ENCODE measurements at regions not wholly inside any gene's neighbourhood (a gene's known extent, or its start where the extent isn't known, plus 50 kb on each side); places are given as distances from the start of the nearest gene placed in this dataset.
"Not testable (repeated sequence)": the region's sequence is repeated elsewhere in the genome, so short reads cannot be mapped to it uniquely, and the experiment has no call there.

- intact Hi-C loops (cut with micrococcal nuclease): no loop called here
- H3K36me3 Mint-ChIP-seq (ENCODE audit: low read depth): no peaks in the 10 kb centered on the region
- DNase-seq: no peak
- ChIA-PET POLR2A (no interaction called here), CTCF (no interaction called here)
- ATAC-seq (ENCODE audit: low read depth): no peak
- H3K9me3 Mint-ChIP-seq: no peaks in the 10 kb centered on the region
- no peak overlapping the region for H3K27ac Mint-ChIP-seq
- no peak for TF ChIP-seq CTCF (IDR thresholded peaks at IDR 0.05)
- H3K27me3 Mint-ChIP-seq: no peaks in the 10 kb centered on the region
- H3K4me3 Mint-ChIP-seq: no peak overlapping the region
- H3K4me1 Mint-ChIP-seq: no peaks in the 10 kb centered on the region
Observed at GRCh38 chr16:61131447-61131846, 904.8 kb downstream of the CDH8 start.

- ChIA-PET CTCF (no interaction called here), POLR2A (no interaction called here)
- DNase-seq (no peak), ATAC-seq (ENCODE audit: low read depth) (no peak)
- intact Hi-C loops (cut with micrococcal nuclease): no loop called here
- Mint-ChIP-seq H3K27me3 (no peaks in the 10 kb centered on the region), H3K9me3 (no peaks in the 10 kb centered on the region), H3K4me3 (no peak overlapping the region), H3K36me3 (ENCODE audit: low read depth) (no peaks in the 10 kb centered on the region), H3K27ac (no peak overlapping the region), H3K4me1 (no peaks in the 10 kb centered on the region)
- TF ChIP-seq CTCF (IDR thresholded peaks at IDR 0.05): no peak
Observed at GRCh38 chr16:61128545-61129323, 907.5 kb downstream of the CDH8 start.

GRCh38 chr16:61105544-61105943, 930.7 kb downstream of the CDH8 start:
- Mint-ChIP-seq H3K27ac (no peak overlapping the region), H3K27me3 (no peaks in the 10 kb centered on the region), H3K9me3 (peaks cover 4% of the 10 kb centered on the region), H3K4me1 (no peaks in the 10 kb centered on the region), H3K36me3 (ENCODE audit: low read depth) (no peaks in the 10 kb centered on the region), H3K4me3 (no peak overlapping the region)
- ChIA-PET POLR2A (no interaction called here), CTCF (no interaction called here)
- TF ChIP-seq CTCF (IDR thresholded peaks at IDR 0.05): no peak
- intact Hi-C loops (cut with micrococcal nuclease): no loop called here
- DNase-seq (no peak), ATAC-seq (ENCODE audit: low read depth) (no peak)

- Mint-ChIP-seq H3K36me3 (ENCODE audit: low read depth) (no peaks in the 10 kb centered on the region), H3K4me1 (no peaks in the 10 kb centered on the region), H3K4me3 (no peak overlapping the region), H3K27ac (no peak overlapping the region), H3K9me3 (peaks cover 11% of the 10 kb centered on the region), H3K27me3 (no peaks in the 10 kb centered on the region)
- no peak for ATAC-seq (ENCODE audit: low read depth)
- intact Hi-C loops (cut with micrococcal nuclease): no loop called here
- DNase-seq: no peak
- TF ChIP-seq CTCF (IDR thresholded peaks at IDR 0.05): no peak
- POLR2A ChIA-PET: no interaction called here
- CTCF ChIA-PET: no interaction called here
Observed at GRCh38 chr16:61098505-61098904, 937.7 kb downstream of the CDH8 start.

- H3K4me3 Mint-ChIP-seq; H3K27me3 Mint-ChIP-seq; H3K36me3 Mint-ChIP-seq (ENCODE audit: low read depth); CTCF ChIA-PET; ATAC-seq (ENCODE audit: low read depth); DNase-seq; H3K27ac Mint-ChIP-seq; H3K4me1 Mint-ChIP-seq; POLR2A ChIA-PET; intact Hi-C loops (cut with micrococcal nuclease): not testable (repeated sequence)
- peaks cover 19% of the 10 kb centered on the region for H3K9me3 Mint-ChIP-seq
Observed at GRCh38 chr16:61091300-61091699, 944.9 kb downstream of the CDH8 start.

- intact Hi-C loops (cut with micrococcal nuclease): no loop called here
- Mint-ChIP-seq H3K4me1 (no peaks in the 10 kb centered on the region), H3K4me3 (no peak overlapping the region), H3K9me3 (peaks cover 5% of the 10 kb centered on the region), H3K36me3 (ENCODE audit: low read depth) (no peaks in the 10 kb centered on the region), H3K27ac (no peak overlapping the region), H3K27me3 (no peaks in the 10 kb centered on the region)
- DNase-seq (no peak), ATAC-seq (ENCODE audit: low read depth) (no peak)
- TF ChIP-seq CTCF (IDR thresholded peaks at IDR 0.05): no peak
- CTCF ChIA-PET: no interaction called here
- POLR2A ChIA-PET: no interaction called here
Observed at GRCh38 chr16:61083711-61084110, 952.5 kb downstream of the CDH8 start.
